Stimulated activated CD8-positive, alpha-beta memory T cell treated with anti-CD3 and anti-CD28 coated beads, Interleukin-15, amount 100 ng/mL, for 4 hours (primary cell): ENCODE measurements at regions not wholly inside any gene's neighbourhood (a gene's known extent, or its start where the extent isn't known, plus 50 kb on each side); places are given as distances from the start of the nearest gene placed in this dataset.

Source experiments
- DNase-seq, 2 donors: peaks; one replicate each; pipeline ENCODE4 v3.0.0-alpha.2; 2020; ENCODE audit warnings: low read depth in 2 of 2

GRCh38 chr6:167755461-167755860 is 71.2 kb upstream of the AFDN start:
- DNase-seq = no peak

GRCh38 chr6:167756597-167756996 is 70.1 kb upstream of the AFDN start:
- no peak for DNase-seq

- DNase-seq = no peak
These were observed 69.5 kb upstream of the AFDN start for GRCh38 chr6:167757249-167757648.

DNA sequence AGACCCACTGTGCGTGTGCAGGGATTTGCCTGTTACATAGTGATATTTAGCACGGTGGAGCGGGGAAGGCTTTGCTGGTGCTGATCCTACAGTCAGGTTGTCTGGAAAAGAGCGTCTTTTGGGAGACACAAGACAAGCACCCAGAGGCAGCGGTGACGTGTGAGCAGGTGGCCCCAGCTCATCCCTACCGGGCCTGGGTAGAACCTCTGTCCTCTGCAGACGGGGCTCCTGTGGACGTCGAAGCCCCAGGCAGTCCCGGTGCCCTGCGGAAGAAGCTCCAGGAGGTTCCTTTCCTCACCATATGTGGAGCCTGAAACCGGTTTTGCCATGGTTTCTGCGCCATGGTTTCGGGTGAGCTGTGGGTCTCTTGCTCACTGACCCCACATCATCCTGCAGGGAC is 68.9 kb upstream of the AFDN start:
- DNase-seq = no peak

- DNase-seq = no peak
These were observed 68.2 kb upstream of the AFDN start for GRCh38 chr6:167758309-167759023.

DNA sequence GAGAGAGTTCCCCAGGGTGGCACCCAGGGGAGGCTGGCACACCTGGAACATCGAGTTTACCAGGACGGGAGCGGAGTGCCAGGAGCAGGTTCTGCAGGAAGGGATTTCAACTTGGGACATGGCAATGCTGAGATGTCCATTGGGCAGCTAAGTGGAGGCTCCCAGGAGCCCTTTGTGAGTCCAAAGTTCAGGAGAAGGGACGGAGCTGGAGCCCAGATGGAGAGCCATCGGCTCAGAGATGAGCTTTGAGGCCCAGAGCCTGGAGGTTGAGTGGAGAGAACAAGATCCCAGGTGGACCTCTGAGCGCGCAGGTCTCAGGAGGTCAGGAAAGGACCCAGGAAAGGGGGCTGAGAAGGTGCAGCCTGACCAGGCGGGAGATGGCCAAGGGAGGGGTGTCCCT is 67.5 kb upstream of the AFDN start:
- no peak for DNase-seq

DNA sequence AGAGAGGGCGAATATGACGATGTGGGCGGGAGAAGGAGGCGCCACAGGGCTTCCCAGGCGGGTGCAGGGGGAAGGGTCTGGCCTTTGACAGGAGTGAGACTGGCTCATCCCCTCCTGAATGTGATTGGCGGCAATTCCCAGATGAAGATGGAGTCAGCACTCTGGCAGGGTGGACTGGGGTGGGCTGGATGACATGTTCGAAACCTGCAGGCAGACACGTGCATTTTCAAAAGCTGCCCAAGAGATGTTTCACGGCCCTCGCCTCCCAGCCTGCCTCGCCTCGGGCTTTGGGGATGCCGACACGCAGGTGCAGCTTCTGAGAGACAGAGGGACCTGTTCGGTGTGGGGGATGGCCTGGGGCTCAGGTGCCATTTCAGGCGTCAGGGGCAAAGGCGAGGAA is 66.8 kb upstream of the AFDN start:
- no peak for DNase-seq

DNA sequence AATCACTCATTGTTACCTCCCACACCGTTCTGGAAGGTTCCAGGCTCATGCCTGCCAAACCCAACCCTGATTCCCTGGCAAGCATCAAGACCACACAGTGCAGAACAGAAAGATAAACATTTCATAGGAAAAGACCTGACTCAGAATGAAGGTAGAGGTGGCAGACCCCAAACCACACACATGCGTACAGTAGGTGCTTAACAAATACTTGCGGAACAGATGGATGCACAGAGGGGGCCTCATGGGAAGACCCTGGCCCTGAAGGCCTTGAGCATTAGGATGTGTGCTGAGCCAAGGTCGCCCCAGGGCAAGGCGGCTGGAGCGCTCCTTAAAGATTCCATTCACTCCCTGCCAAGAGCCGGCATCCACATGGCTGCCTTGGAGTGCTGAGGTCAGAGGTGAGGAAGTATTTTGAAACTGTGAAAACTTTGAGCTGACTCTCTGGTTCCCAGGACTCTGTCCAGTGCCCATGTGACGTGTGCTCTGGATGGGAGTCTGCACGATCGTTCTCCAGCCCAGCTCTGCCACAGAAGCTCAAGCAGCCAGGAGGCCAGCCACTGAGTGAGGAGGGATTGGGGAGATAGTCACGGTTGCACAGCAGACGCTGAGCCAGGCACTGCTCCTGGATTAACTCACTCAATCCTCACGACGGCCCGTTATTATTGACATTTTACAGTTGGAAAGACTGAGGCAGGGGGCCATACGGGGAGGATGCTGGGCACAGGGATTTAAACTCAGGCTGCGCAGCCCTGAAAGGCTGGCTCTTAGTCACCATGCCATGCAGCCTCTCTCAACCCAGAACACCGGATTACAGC is 65.5 kb upstream of the AFDN start:
- DNase-seq = no peak

- no peak for DNase-seq
These were observed 64.9 kb upstream of the AFDN start for GRCh38 chr6:167761794-167762258.

DNA sequence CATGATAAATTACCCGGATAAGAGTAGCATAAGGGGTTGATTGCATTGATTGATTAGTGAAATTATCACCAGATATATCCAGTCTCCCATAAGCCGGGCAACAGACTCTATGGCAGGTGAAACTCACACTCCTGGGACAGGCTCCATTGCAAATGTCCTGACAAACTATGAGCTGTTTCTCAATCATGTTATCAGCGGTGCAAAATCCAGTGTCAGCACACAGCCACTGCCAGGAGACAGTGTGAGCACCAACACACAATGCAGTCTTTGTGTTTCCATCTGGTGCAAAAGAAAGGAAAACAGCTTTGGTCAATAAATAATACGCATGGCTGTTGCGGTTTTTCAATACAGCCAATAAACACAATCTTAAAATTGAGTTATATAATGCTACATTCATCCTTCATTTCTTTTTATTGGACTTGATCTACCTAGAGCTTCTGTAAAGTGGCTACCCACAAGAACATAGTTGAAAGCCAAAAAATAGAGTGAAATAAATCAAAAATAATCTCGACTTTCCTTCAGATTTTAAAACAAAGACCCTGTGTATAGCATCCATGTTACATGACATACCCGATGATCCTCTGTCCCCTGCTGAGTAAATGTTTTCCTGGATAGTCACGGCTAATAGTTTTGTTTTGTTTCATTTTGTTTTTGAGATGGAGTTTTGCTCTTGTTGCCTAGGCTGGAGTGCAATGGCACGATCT is 64.3 kb upstream of the AFDN start:
- no peak for DNase-seq

DNA sequence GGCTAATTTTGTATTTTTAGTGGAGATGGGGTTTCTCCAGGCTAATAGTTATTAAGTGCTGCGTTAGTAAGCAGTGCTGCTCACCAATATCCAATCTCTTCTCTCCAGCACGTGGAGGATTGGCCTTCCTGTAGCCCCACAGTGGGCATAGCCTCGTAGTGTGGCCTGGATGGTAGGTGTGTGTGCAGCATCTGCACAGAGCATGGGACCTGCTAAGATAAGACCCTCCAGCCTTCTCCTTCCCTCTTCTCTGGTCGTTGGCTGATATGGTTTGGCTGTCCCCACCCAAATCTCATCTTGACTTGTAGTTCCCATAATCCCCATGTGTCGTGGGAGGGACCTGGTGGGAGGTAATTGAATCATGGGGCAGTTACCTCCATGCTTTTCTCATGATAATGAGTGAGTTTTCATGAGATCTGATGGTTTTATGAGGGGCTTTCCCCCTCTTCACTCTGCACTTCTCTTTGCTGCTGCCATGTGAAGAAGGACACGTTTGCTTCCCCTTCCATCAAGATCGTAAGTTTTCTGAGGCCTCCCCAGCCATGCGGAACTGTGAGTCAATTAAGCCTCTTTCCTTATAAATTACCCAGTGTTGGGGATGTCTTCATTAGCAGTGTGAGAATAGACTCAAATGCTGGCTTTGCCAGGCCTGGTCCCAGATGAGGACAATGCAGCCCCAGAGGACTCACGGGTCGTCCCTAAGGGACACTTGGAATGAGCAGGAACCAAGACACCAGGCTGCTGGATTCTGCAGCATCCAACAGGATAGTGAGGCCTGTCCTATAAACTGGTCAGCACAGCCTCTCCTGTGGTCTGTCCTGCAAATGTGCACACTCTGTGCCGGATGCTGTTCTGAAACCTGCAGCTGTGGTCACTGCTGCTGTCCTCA is 63.4 kb upstream of the AFDN start:
- no peak for DNase-seq

- no peak for DNase-seq
These were observed 62.5 kb upstream of the AFDN start for GRCh38 chr6:167764215-167764614.

GRCh38 chr6:167764713-167765479 is 61.8 kb upstream of the AFDN start:
- no peak for DNase-seq

DNA sequence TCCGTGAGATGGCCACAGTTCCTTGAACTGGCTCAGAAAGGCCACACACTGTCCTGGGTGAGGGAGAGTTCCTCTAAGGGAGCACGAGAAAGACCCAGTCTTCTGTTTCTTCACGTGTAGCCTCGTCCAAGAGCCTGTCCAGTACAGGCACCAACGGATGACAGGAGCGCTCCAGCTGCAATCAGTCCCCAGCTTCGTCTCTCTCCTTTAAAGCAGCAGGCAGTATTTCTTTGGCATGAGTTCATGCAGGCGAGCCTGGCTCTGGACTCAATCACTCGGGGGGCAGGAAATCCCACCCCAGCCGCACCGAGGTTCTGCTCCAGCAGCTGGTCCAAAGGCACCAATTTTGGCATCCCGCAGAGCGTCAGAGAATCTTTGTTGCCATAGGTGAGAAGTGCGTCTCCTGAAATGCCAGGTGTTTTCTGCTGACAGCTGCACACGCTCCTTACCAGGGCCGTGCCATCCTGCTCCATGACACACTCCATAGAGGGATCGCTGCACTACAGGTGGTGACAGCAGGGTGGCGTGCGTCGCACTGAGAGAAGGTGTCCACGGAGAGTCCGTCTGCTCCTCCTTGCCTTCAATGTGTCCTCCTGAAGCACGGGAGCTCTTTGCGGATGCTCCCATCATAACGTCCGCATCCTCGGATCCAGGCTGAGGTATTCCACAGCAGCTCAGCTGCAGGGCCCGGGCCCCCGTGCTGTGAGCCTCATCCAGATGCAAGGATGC is 59.6 kb upstream of the AFDN start:
- DNase-seq = no peak

DNA sequence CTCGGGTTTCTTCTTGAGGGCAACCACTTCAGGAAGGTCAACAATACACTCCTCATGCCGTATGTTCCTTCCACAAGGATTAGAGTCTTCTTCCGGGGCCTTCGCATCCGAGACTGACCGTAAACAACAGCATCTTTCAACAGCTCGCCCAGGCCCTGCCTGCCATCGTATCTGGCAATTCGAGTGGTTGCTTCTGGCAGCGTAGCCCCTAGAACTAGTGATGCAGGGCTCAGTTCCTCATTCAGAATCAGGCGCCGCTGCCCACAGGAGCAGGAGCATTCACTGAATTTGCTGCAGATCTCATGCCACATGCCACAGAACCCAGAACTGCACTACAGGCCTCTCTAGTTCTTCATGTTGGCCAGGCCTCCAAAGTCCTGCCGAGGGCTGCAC is 59.0 kb upstream of the AFDN start:
- no peak for DNase-seq

GRCh38 chr6:167768471-167769215 is 58.1 kb upstream of the AFDN start:
- DNase-seq = no peak

DNA sequence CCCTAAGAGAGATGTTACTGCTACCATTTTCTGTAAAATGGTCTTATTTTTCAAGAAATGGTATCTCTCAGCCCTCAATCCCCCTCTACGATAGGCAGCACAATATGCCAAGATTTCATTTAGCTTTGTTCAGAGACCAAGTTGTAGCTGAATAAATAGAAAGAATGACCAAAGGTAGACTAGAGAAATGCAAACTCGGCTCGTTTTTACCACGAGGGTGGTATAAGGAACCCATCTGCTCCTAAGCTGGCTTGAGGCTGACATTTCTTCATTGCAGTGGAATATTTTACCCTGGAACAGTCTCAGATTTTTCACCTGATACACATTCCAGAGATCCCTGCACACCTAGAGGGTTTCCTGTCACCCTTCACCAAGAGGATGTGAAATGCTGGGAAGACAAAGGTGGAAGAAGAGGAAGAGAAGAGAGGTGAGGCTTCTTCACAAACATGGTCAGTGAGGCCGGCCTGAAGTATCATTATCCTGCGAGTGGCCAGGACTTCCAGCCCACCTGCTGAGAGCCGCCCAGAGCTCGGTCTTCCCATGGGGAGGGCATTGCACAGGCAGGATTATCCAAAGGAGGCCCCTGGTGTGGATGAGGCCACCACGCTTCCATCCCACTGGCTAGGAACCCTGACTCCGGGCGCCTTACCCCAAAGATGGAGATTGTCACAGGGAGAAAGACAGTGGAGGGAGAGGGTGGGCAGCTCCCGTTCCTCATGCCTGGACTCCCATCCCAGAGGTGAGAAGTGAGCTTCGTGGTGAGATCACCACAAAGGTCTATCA is 57.1 kb upstream of the AFDN start:
- DNase-seq = no peak

DNA sequence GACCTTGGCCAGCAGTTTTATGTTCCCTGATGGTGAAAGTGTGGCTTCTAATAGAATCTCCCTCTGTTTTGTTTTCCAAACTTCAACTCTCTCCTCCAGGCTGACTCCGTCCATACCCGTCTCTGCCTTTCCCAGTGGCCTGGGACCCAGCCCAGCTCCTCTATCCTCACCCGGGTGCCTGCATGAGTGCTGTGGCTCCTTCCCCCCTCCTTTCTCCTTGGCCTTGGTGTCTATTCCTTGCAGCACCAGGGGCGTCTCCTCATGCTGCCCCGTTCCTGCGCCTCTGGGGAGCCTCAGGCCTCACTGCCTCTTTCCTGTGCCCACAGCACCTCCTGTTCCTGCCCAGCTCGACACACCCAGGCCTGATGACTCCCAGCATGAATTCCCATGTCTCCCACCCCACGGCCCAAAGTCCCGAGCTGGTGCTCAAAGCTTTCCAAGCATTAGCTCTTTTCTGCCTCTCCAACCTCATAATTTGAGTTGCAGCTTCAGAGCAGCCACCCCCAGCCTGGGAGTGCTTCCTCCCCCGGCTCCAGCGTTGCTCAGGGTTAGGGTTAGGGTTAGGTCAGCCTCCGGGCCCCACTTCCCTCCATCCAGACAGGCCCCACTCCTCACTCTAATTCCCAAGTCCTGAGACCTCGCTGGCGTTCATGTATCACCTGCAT is 56.3 kb upstream of the AFDN start:
- DNase-seq = no peak
